GM13977 (cell line): ENCODE measurements at regions not wholly inside any gene's neighbourhood (a gene's known extent, or its start where the extent isn't known, plus 50 kb on each side); places are given as distances from the start of the nearest gene placed in this dataset.
A peak's percentile ranks its signal among the peaks of the same experiment; 100 is the strongest.

Experiments
- DNase-seq: peaks from one replicate; pipeline ENCODE4 v3.0.0; 2012; ENCODE audit warnings: low spot score
- in situ Hi-C: fragments of 300-500 bp; cut with MboI; formaldehyde crosslinking; loops from one replicate; pipeline ENCODE4 v1.12.0; 2022; ENCODE audit warnings: low sequenced_read_pairs, low pct_unique_long_range_greater_than_20kb, mixed read lengths, inconsistent platforms; ENCODE audit not compliant: unreplicated experiment
- TF ChIP-seq, protein P1 (sequence below): IDR thresholded peaks from 2 replicates; pipeline ENCODE4 v1.5.1; 2012; ENCODE audit warnings: mild to moderate bottlenecking, control low read depth; ENCODE audit not compliant: insufficient read depth; ENCODE audit errors: extremely low read depth, missing control alignments

DNA sequence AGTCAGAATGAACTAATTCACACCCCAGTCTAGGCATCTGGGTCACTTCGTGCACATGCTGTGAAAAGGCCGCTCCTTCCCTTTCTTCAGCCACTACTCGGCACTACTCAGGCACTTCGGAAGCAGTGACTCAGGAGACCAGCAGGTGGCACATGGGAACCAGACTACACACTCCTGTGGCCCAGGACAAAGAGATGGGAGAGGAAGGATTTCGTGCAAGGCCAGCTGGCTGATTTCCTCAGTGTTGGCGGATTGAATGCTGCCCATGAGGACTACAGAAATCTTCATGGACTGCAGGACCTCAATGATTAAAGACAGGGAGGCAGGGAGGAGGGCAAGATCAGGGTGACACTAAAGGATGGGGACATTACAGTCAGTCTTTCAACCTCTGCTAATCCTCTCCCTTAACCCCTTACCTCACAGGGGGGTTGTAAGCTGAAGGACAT lies 117.8 kb upstream of the SPACA1 start:
- TF ChIP-seq, protein P1, sequence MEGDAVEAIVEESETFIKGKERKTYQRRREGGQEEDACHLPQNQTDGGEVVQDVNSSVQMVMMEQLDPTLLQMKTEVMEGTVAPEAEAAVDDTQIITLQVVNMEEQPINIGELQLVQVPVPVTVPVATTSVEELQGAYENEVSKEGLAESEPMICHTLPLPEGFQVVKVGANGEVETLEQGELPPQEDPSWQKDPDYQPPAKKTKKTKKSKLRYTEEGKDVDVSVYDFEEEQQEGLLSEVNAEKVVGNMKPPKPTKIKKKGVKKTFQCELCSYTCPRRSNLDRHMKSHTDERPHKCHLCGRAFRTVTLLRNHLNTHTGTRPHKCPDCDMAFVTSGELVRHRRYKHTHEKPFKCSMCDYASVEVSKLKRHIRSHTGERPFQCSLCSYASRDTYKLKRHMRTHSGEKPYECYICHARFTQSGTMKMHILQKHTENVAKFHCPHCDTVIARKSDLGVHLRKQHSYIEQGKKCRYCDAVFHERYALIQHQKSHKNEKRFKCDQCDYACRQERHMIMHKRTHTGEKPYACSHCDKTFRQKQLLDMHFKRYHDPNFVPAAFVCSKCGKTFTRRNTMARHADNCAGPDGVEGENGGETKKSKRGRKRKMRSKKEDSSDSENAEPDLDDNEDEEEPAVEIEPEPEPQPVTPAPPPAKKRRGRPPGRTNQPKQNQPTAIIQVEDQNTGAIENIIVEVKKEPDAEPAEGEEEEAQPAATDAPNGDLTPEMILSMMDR = peak; percentile 92
- in situ Hi-C loops = loop anchor here (10.0 to 25.0 kb wide), 4 partner anchors 235 to 932 kb away; partner anchors contain the start of gene CNR1
- peak; percentile 68 for DNase-seq

- DNase-seq = no peak
- in situ Hi-C loops = loop anchor here (10.0 to 25.0 kb wide), 2 partner anchors 238 to 936 kb away; partner anchors contain the start of gene CNR1
Observed at GRCh38 chr6:87926687-87927086, 121.0 kb upstream of the SPACA1 start.

DNA sequence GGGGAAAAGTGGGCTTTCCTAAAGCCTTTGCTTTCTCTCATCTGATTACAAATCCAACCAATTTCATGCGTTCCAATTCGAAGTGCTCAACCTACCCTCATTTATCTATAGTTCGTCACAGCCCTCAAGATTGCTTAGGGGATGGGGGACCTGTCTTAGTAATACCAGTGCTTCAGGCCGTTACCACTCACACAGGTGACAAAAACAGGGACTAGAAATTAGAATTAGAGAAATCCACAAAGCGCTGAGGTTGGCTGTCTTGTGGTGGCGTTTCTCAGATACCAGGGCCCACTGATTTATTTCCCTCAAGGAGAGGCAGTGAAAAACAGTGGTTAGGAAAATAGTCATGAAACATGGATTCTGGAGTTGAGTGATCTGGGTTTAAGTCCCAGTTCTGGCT lies 121.6 kb upstream of the SPACA1 start:
- in situ Hi-C loops = loop anchor here (10.0 to 25.0 kb wide), 2 partner anchors 239 to 936 kb away; partner anchors contain the start of gene CNR1
- DNase-seq = no peak
- TF ChIP-seq, protein P1 = no peak

More at GRCh38 chr6:87926687-87927086, 121.0 kb upstream of the SPACA1 start:
- TF ChIP-seq, protein P1 = no peak

- TF ChIP-seq, protein P1 = no peak
- in situ Hi-C loops = loop anchor here (10.0 to 25.0 kb wide), 2 partner anchors 239 to 937 kb away; partner anchors contain the start of gene CNR1
- DNase-seq = peak; percentile 38
Observed at GRCh38 chr6:87925373-87926060, 122.1 kb upstream of the SPACA1 start.

DNA sequence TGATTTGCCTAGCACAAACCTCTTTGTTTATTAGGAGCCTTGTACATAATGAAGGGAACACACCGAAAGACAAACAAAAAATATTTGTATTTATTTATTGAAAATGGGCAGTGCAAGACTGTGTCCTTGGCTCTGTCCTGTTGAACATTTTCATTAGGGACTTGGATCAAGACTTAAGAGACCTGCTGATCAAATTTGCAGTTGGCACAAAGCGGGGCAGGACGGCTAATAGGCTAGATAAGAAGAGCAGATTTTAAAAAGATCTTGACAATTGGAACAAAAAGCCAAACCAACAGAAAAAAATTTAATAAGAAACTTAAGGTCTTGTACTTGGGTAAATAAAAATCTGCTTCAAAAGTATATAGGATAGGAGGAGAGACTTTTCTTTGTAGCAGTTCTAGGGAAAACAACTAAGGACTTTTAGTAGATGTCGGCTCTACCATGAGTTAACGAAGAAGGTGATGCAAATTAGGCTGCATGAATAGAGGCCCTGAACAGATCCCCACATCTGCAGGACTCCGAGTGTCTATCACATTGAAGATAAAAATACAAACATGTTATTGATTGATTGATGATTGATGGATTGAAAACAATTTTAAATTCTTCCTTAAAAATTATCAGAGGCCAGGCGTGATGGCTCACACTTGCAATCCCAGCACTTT lies 124.1 kb upstream of the SPACA1 start:
- DNase-seq = no peak
- TF ChIP-seq, protein P1 = no peak
- in situ Hi-C loops = loop anchor here (5.0 to 10.0 kb wide), 2 partner anchors 91 to 241 kb away; partner anchors contain the start of gene CNR1

- in situ Hi-C loops = loop anchor here (5.0 to 10.0 kb wide), 2 partner anchors 91 to 242 kb away; partner anchors contain the start of gene CNR1
- peak; percentile 57 for DNase-seq
- TF ChIP-seq, protein P1 = no peak
Observed at GRCh38 chr6:87922947-87923330, 124.7 kb upstream of the SPACA1 start.
